H1 (cell line): ENCODE measurements at regions not wholly inside any gene's neighbourhood (a gene's known extent, or its start where the extent isn't known, plus 50 kb on each side); places are given as distances from the start of the nearest gene placed in this dataset.

ENCODE experiments used
- GTF2F1 ChIP-seq: IDR thresholded peaks from 2 replicates; pipeline ENCODE4 v1.6.1; 2012; ENCODE audit warnings: low read depth, low read length, improper control_type of control experiment, borderline replicate concordance
- SRF ChIP-seq: IDR thresholded peaks from 2 replicates; pipeline ENCODE4 v1.6.1; 2011; ENCODE audit warnings: mild to moderate bottlenecking, low read depth, low read length, moderate library complexity

DNA sequence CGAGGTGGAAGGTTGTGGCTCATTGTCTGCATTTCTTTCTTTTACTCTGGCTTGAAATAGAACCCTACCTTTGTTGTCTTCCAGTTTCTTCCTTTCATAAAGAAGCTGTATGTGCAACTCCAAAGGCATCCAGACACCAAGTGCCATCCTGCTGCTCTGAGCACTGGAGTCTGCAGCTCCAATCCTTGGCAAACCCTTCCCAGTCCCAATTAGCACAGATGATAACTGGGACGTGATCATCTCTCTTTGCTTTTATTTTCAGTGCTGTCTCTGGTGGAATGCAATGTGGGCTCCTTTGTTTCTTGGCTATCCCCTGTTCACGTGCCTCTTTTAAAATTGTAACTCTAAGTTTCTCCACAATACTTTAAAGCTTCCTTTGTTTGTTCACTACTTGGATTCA, 140.9 kb downstream of the AQP9 start (continued):
- TF ChIP-seq GTF2F1 (no peak), SRF (no peak)
